HL-60 (cell line): ENCODE measurements at regions not wholly inside any gene's neighbourhood (a gene's known extent, or its start where the extent isn't known, plus 50 kb on each side); places are given as distances from the start of the nearest gene placed in this dataset.

Experiments
- DNase-seq, 2 experiments: peaks; one replicate each; pipeline ENCODE4 v3.0.0-alpha.2; 2010 to 2020; ENCODE audit warnings: low read depth in 1 of 2, low spot score in 1 of 2
- H3K27ac ChIP-seq: fragments of 250-450 bp; sonication (Bioruptor Pico); replicated peaks from 2 replicates; pipeline ENCODE4 v1.5.1; 2020; ENCODE audit warnings: mild to moderate bottlenecking, moderate library complexity
- H3K27me3 ChIP-seq: fragments of 250-450 bp; sonication (Bioruptor Pico); 2 replicates; pipeline ENCODE4 v1.5.1; 2021; ENCODE audit warnings: mild to moderate bottlenecking, moderate library complexity; ENCODE audit not compliant: insufficient read depth, poor library complexity, severe bottlenecking
- H3K4me3 ChIP-seq: replicated peaks from 2 replicates; pipeline ENCODE4 v1.5.1; 2011; ENCODE audit warnings: mild to moderate bottlenecking, control low read depth, low read length; ENCODE audit not compliant: insufficient read depth
- CTCF ChIP-seq: IDR thresholded peaks from one replicate; pipeline ENCODE4 v1.5.1; 2011; ENCODE audit warnings: low read length, control low read depth, inconsistent platforms; ENCODE audit not compliant: insufficient read depth
- GABPA ChIP-seq: IDR thresholded peaks from 2 replicates; pipeline ENCODE4 v1.6.1; 2012; ENCODE audit warnings: low read depth
- POLR2AphosphoS5 ChIP-seq: IDR thresholded peaks from 2 replicates; pipeline ENCODE4 v1.6.1; 2012; ENCODE audit warnings: low read depth
- REST ChIP-seq: IDR thresholded peaks from 2 replicates; pipeline ENCODE4 v1.6.1; 2012; ENCODE audit warnings: low read depth; ENCODE audit not compliant: insufficient replicate concordance
- SPI1 ChIP-seq: IDR thresholded peaks from 2 replicates; pipeline ENCODE4 v1.6.1; 2012; ENCODE audit warnings: low read depth, mild to moderate bottlenecking, borderline replicate concordance

- H3K27ac ChIP-seq = no peak overlapping the region
- TF ChIP-seq REST (no peak), SPI1 (peak; percentile 37; the same call in 1 of the 2 replicates)
- H3K4me3 ChIP-seq = no peak overlapping the region
- no peak for DNase-seq
- H3K27me3 ChIP-seq = no peaks in the 10 kb centered on the region
These were observed 520.7 kb upstream of the PSMD7 start for GRCh38 chr16:73775841-73776388.

GRCh38 chr16:73771196-73772064, 525.2 kb upstream of the PSMD7 start:
- TF ChIP-seq SPI1 = no peak
- TF ChIP-seq POLR2AphosphoS5 = no peak
- no peak for TF ChIP-seq CTCF
- no peak for TF ChIP-seq GABPA
- TF ChIP-seq REST = no peak
- Histone ChIP-seq H3K27me3 (no peaks in the 10 kb centered on the region), H3K4me3 (no peak overlapping the region), H3K27ac (no peak overlapping the region)
- no peak for DNase-seq

GRCh38 chr16:73768786-73769203, 527.8 kb upstream of the PSMD7 start:
- no peak for DNase-seq
- H3K4me3 ChIP-seq = no peak overlapping the region
- TF ChIP-seq POLR2AphosphoS5 (no peak), GABPA (no peak), SPI1 (no peak), REST (no peak), CTCF (no peak)
- H3K27ac ChIP-seq = no peak overlapping the region
- no peaks in the 10 kb centered on the region for H3K27me3 ChIP-seq
